ENCODE measurements at regions not wholly inside any gene's neighbourhood (a gene's known extent, or its start where the extent isn't known, plus 50 kb on each side); places are given as distances from the start of the nearest gene placed in this dataset.

- H3K27ac ChIP-seq (ENCODE audit: insufficient read depth, low read length) = no peak overlapping the region
- no peaks in the 10 kb centered on the region for H3K36me3 ChIP-seq (ENCODE audit: control insufficient read depth, insufficient read depth, low read length)
- H3K9ac ChIP-seq (ENCODE audit: insufficient read depth, low read length) = no peak overlapping the region
- no peak overlapping the region for H3K4me2 ChIP-seq (ENCODE audit: extremely low read depth, insufficient read depth, low read length)
- no peak overlapping the region for H3K4me3 ChIP-seq (replicated peaks in 1 of 4; ENCODE audit: control extremely low read depth in 1 of 4, insufficient read depth in 1 of 4, low read depth in 3 of 4, low read length in 4 of 4)
- H3K27me3 ChIP-seq (ENCODE audit: control insufficient read depth, insufficient read depth, low read length) = no peaks in the 10 kb centered on the region
- TF ChIP-seq EZH2 (IDR thresholded peaks at IDR 0.05; ENCODE audit: low read length, missing control alignments) (no peak), CTCF (conservative IDR thresholded peaks at IDR 0.05 in 1 of 2, IDR thresholded peaks at IDR 0.05 in 1 of 2; ENCODE audit: low read depth in 1 of 2, low read length in 2 of 2) (no peak)
- no peak for DNase-seq (ENCODE audit: low read depth in 2 of 2)
- no peak overlapping the region for H2AFZ ChIP-seq (ENCODE audit: low read length)
- H3K4me1 ChIP-seq (ENCODE audit: control insufficient read depth, extremely low read depth, insufficient read depth, low read length) = no peaks in the 10 kb centered on the region
- no peaks in the 10 kb centered on the region for H3K9me3 ChIP-seq (ENCODE audit: control insufficient read depth, insufficient read depth, low read depth, low read length)
- H3K79me2 ChIP-seq (ENCODE audit: control insufficient read depth, insufficient read depth, low read length) = no peaks in the 10 kb centered on the region
- H4K20me1 ChIP-seq (ENCODE audit: control insufficient read depth, extremely low read depth, insufficient read depth, low read length) = no peaks in the 10 kb centered on the region
These were observed 138.0 kb upstream of the EEF1E1 start for GRCh38 chr6:8240301-8240700.

- Histone ChIP-seq H3K79me2 (ENCODE audit: control insufficient read depth, insufficient read depth, low read length) (no peaks in the 10 kb centered on the region), H3K36me3 (ENCODE audit: control insufficient read depth, insufficient read depth, low read length) (no peaks in the 10 kb centered on the region), H3K27ac (ENCODE audit: insufficient read depth, low read length) (no peak overlapping the region), H3K27me3 (ENCODE audit: control insufficient read depth, insufficient read depth, low read length) (no peaks in the 10 kb centered on the region), H3K4me3 (replicated peaks in 1 of 4; ENCODE audit: control extremely low read depth in 1 of 4, insufficient read depth in 1 of 4, low read depth in 3 of 4, low read length in 4 of 4) (no peak overlapping the region), H3K4me1 (ENCODE audit: control insufficient read depth, extremely low read depth, insufficient read depth, low read length) (no peaks in the 10 kb centered on the region), H3K9ac (ENCODE audit: insufficient read depth, low read length) (no peak overlapping the region), H3K4me2 (ENCODE audit: extremely low read depth, insufficient read depth, low read length) (no peak overlapping the region), H4K20me1 (ENCODE audit: control insufficient read depth, extremely low read depth, insufficient read depth, low read length) (no peaks in the 10 kb centered on the region), H2AFZ (ENCODE audit: low read length) (no peak overlapping the region), H3K9me3 (ENCODE audit: control insufficient read depth, insufficient read depth, low read depth, low read length) (no peaks in the 10 kb centered on the region)
- TF ChIP-seq CTCF (conservative IDR thresholded peaks at IDR 0.05 in 1 of 2, IDR thresholded peaks at IDR 0.05 in 1 of 2; ENCODE audit: low read depth in 1 of 2, low read length in 2 of 2) (no peak), EZH2 (IDR thresholded peaks at IDR 0.05; ENCODE audit: low read length, missing control alignments) (no peak)
- DNase-seq (ENCODE audit: low read depth in 2 of 2) = no peak
These were observed 136.7 kb upstream of the EEF1E1 start for GRCh38 chr6:8238773-8239683.

DNA sequence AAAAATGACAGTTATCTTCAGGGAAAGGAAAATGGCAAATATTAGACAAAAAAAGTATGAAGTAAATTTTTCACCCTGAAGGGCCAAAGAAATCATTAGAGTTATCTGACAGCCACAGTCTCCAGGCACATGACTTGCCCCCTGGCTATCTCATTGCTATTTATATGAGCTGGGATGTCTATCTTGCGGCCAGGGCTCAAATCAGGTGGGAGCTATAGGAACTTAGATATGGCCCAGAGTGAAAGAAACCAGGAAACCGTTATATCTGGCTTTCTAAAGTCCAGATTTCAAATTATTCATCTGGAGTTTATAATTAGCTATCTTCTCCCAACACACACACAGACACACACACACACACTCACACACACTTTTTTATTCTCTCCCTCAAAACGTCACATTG, 135.3 kb upstream of the EEF1E1 start:
- Histone ChIP-seq H3K36me3 (ENCODE audit: control insufficient read depth, insufficient read depth, low read length) (no peaks in the 10 kb centered on the region), H3K4me2 (ENCODE audit: extremely low read depth, insufficient read depth, low read length) (no peak overlapping the region), H2AFZ (ENCODE audit: low read length) (no peak overlapping the region), H3K79me2 (ENCODE audit: control insufficient read depth, insufficient read depth, low read length) (no peaks in the 10 kb centered on the region), H3K4me1 (ENCODE audit: control insufficient read depth, extremely low read depth, insufficient read depth, low read length) (no peaks in the 10 kb centered on the region), H3K9ac (ENCODE audit: insufficient read depth, low read length) (no peak overlapping the region), H3K27ac (ENCODE audit: insufficient read depth, low read length) (no peak overlapping the region), H4K20me1 (ENCODE audit: control insufficient read depth, extremely low read depth, insufficient read depth, low read length) (no peaks in the 10 kb centered on the region), H3K4me3 (replicated peaks in 1 of 4; ENCODE audit: control extremely low read depth in 1 of 4, insufficient read depth in 1 of 4, low read depth in 3 of 4, low read length in 4 of 4) (no peak overlapping the region), H3K27me3 (ENCODE audit: control insufficient read depth, insufficient read depth, low read length) (no peaks in the 10 kb centered on the region), H3K9me3 (ENCODE audit: control insufficient read depth, insufficient read depth, low read depth, low read length) (no peaks in the 10 kb centered on the region)
- DNase-seq (ENCODE audit: low read depth in 2 of 2) = no peak
- TF ChIP-seq EZH2 (IDR thresholded peaks at IDR 0.05; ENCODE audit: low read length, missing control alignments) (no peak), CTCF (conservative IDR thresholded peaks at IDR 0.05 in 1 of 2, IDR thresholded peaks at IDR 0.05 in 1 of 2; ENCODE audit: low read depth in 1 of 2, low read length in 2 of 2) (no peak)
